HG03432 (cell line): ENCODE measurements at regions not wholly inside any gene's neighbourhood (a gene's known extent, or its start where the extent isn't known, plus 50 kb on each side); places are given as distances from the start of the nearest gene placed in this dataset.

Source experiments
- ATAC-seq: cut with Tn5 transposase; IDR thresholded peaks from one replicate; pipeline ENCODE4 v1.9.1; 2021; ENCODE audit warnings: mild to moderate bottlenecking, moderate library complexity; ENCODE audit not compliant: unreplicated experiment

DNA sequence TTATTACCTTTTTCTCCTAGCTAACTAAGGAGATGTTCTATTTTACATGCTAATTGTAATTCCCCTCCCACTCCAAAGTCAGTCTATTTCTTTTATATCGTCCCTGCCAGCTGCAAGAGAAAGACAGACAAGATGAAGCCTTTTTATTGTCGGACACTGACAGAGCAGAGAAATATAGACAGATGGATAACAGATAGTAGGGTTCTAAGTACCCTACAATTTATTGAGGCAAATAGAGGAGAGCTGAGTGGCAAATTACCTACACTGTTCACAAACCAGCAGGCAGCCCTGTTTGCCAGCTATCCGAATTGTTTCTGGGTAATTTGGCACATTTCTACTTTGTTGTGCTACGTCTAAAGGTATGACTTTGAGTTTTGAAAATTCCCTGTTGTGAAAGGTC is 392.3 kb upstream of the ZNF717 start:
- ATAC-seq: no peak

GRCh38 chr3:76178412-76178811 is 393.1 kb upstream of the ZNF717 start:
- no peak for ATAC-seq

DNA sequence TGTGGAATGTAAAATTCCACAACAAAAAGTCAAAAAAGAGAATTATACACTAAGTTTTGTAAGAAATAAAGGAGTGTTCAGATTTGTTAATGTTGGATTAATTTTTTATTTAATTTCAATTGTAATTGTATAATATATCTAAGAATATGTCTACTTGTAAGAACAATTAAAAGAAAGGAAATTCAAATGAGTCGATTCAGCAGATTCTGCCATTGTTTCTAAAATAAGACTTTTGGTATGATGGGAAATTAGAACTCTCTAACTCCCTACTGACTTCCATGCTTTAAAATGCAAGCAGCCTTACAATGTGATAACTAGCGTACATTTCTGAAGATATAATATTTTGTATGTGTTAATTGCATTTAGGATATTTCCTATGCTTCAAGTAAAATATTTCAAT is 395.9 kb upstream of the ZNF717 start:
- ATAC-seq: no peak

DNA sequence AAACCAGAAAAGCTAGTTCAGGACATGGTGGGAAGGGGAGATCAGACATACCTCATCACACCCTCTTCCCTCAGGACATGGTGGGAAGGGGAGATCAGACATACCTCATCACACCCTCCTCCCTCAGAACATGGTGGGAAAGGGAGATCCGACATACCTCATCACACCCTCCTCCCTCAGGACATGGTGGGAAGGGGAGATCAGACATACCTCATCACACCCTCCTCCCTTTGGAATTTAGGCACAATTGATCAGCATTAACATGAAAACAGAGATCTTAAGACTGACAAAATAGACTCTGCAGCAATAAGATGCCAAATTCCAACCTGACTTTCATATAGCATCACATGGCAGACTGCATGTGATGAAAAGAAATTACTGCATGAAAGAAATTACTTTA is 412.7 kb upstream of the ZNF717 start:
- ATAC-seq: no peak

GRCh38 chr3:76199382-76199781 is 414.0 kb upstream of the ZNF717 start:
- no peak for ATAC-seq

DNA sequence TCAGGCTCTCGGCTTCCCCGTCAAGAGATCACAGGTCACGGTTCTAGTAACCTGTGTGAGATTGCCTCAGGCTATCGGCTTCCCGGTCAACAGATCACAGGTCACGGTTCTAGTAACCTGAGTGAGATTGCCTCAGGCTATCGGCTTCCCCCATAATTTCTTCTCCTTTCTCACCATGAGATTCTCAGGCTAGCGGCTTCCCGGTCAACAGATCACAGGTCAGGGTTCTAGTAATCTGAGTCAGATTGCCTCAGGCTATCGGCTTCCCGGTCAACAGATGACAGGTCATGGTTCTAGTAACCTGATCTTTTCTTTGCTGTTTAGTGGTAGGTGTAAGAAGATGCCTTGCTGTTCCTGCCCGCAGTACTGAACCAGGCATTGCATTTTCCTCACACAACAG is 418.2 kb upstream of the ZNF717 start:
- no peak for ATAC-seq

GRCh38 chr3:76206346-76206745 is 421.0 kb upstream of the ZNF717 start:
- ATAC-seq: no peak

GRCh38 chr3:76212679-76213078 is 427.3 kb upstream of the ZNF717 start:
- ATAC-seq: peak; percentile 54

GRCh38 chr3:76222201-76222600 is 436.9 kb upstream of the ZNF717 start:
- ATAC-seq: no peak

DNA sequence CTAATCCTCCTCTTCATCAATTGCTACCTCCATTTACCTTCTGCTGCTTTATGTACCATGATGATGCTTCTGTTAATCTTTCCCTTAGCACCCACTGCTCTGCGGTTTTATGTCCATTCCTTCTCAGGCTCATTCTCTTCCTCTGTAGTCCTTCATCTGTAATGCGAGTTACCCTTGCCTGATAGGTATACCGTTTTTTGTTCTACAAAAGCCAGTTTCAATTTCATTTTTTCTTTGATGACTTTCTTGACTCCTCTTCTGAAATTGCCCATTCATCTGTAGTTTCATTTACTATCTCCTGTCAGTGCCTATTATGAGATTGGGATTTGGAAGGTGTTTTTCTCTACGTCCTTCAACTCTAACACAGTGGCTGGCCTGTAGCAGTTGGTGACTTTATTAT is 445.9 kb upstream of the ZNF717 start:
- no peak for ATAC-seq

- no peak for ATAC-seq
Observed at GRCh38 chr3:76242886-76243753, 457.8 kb upstream of the ZNF717 start.

- no peak for ATAC-seq
Observed at GRCh38 chr3:76245073-76245472, 459.7 kb upstream of the ZNF717 start.

DNA sequence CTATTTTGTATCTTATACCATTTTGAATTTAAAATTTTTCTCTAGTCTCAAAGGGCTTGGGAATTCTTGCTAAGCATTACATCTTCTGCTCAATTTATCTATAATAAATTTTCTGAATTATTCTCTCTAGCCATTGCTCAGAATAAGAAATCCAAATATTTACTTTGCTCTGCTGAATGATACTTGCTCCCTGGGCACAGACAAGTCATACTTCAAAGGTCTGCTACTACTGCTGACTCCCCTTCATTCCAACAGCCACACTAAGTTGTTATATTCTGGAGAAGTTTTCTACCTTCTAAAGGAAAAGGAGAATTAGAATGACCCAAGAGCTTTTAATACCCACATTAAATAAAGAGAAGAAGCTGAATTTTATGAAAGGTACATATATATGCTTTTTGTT is 460.3 kb upstream of the ZNF717 start:
- no peak for ATAC-seq

GRCh38 chr3:76264496-76264895 is 479.1 kb upstream of the ZNF717 start:
- ATAC-seq: no peak

GRCh38 chr3:76264911-76265310 is 479.6 kb upstream of the ZNF717 start:
- ATAC-seq: no peak

DNA sequence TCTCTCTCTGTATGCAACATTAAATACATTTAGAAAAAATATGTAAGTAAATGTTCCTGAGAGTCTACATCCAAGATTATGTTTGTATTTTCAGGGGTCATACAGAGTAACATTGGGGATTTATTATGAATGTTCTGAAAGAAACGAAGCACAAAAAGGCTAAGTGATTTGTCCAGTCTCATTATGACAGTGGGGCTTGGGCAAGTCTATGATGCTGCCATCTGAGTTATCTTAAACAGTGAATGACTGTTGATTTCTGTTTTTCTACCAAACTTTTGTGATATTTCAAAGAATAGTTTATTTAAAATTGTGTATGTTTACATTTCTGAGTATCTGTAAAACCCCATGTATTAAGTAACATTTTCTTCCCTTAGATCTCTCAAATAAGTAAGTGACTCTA is 481.2 kb upstream of the ZNF717 start:
- no peak for ATAC-seq

DNA sequence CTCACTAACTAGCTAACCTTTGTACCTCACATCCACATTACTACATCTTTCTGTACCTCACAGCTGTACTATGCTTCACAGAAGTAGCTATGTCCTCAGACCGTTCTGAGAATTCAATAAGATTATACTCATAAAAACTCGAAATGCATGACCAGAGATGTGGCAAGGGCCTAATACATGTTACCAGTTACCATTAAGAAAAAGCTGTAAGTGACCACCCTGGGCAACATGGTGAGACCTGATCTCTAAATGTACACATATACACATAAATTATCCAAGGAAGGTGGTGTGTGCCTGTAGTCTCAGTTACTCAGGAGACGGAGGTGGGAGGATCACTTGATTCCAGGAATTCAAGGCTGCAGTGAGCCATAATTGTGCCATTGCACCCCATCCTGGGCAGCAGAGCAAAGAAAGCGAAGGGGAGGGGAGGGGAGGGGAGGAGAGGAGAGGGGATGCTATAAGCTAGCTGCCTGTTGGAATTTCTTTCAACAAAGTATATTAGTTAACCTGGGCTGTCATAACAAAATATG is 482.6 kb upstream of the ZNF717 start:
- ATAC-seq: no peak

GRCh38 chr3:76293856-76294255 is 508.5 kb upstream of the ZNF717 start:
- no peak for ATAC-seq

- no peak for ATAC-seq
Observed at GRCh38 chr3:76300746-76301145, 515.4 kb upstream of the ZNF717 start.

DNA sequence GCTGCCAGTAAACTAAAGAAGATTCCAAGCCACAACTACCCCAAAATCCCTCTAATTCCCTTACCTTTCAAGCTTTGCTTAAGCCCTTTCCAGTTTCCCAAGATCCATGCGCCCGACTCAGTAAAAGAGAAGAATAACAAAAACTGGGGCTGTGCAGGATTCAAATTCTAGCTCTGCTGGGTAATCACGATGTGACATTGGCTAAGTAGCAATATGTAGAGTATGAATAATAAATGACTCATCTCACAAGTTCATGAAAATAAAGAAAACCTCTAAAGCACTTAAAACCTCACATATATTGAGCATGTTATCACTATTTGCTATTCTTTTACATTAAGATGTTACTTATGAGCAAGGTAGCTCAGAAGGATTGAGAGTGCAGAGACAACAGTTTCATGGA is 522.2 kb upstream of the ZNF717 start:
- ATAC-seq: no peak

GRCh38 chr3:76308541-76308940 is 523.2 kb upstream of the ZNF717 start:
- ATAC-seq: no peak

- ATAC-seq: no peak
Observed at GRCh38 chr3:76310089-76310488, 524.7 kb upstream of the ZNF717 start.

DNA sequence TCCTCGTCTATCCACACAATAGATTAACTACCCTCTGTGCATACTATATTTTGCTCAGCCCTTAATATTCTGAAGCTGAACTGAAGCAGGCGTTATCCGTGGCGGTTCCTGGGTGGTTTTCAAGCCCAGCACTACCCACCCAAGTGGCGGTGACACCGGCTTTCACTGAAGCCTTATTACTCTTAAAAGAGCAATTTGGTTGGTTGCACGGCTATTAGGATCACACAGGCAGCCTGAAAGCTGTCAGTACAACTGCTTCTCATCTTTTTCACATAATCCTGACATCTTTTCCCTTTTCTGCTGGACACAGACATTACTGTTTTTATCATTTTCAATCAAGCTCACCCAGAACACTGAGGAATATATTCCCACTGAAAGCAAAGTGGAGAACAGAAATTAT is 525.3 kb upstream of the ZNF717 start:
- no peak for ATAC-seq
